HepG2 (cell line): ENCODE measurements at regions not wholly inside any gene's neighbourhood (a gene's known extent, or its start where the extent isn't known, plus 50 kb on each side); places are given as distances from the start of the nearest gene placed in this dataset.

Experiments used
- ATAC-seq: fragments of 200-7000 bp; cut with Tn5 transposase; 3 replicates; pipeline ENCODE4 v1.9.1; 2020; ENCODE audit warnings: mild to moderate bottlenecking, moderate library complexity
- BruUV-seq: library from RNA; stranded (reverse); fragments of 400-500 nt; replicated peaks from 2 replicates; lab custom pipeline; 2021; lab: Mats Ljungman, UMichigan
- CTCF ChIA-PET: fragments of 300-600 bp; formaldehyde crosslinking; extraction: SDS; loops from one replicate; lab custom pipeline; 2021; ENCODE audit warnings: low total read pairs, inconsistent platforms, low intra/inter-chr PET ratio; lab: Yijun Ruan, JAX
- POLR2A ChIA-PET: fragments of 350-600 bp; sonication (Branson Sonifier 250); formaldehyde crosslinking; loops from one replicate; lab custom pipeline; 2020; ENCODE audit warnings: antibody characterized with exemption, inconsistent platforms; lab: Yijun Ruan, JAX
- DNase-seq: peaks from one replicate; pipeline ENCODE4 v3.0.0-alpha.2; 2015; ENCODE audit warnings: low spot score
- FAIRE-seq: peaks from 3 replicates; lab custom pipeline; 2011; peaks lifted over from hg19 to GRCh38; lab: Jason Lieb, UNC
- H2AFZ ChIP-seq: one replicate; pipeline ENCODE4 v1.6.1; 2011; ENCODE audit warnings: low read length, inconsistent platforms
- H3K27ac ChIP-seq: fragments of 300-600 bp; 3 replicates; pipeline ENCODE4 v1.8.0; 2011; ENCODE audit warnings: mixed run types, mild to moderate bottlenecking, mixed read lengths, low read length, inconsistent platforms; ENCODE audit not compliant: insufficient read depth; ENCODE audit errors: extremely low read length
- H3K27me3 ChIP-seq, 2 experiments: fragments of 200-600 bp in 1 of 2; 2 replicates in 1 of 2; 3 replicates in 1 of 2; pipeline versions ENCODE4 v1.6.0 to v1.8.0; 2011; ENCODE audit warnings: low read length in 2 of 2, mild to moderate bottlenecking in 2 of 2, moderate library complexity in 2 of 2, inconsistent platforms in 1 of 2; ENCODE audit not compliant: insufficient read depth in 2 of 2, control insufficient read depth in 1 of 2
- H3K36me3 ChIP-seq, 2 experiments: fragments of 200-600 bp in 1 of 2; replicated peaks in 1 of 2; 2 replicates in 1 of 2; 3 replicates in 1 of 2; pipeline versions ENCODE4 v1.5.1 to v1.8.0; 2011; ENCODE audit warnings: low read length in 2 of 2, inconsistent platforms in 1 of 2; ENCODE audit not compliant: insufficient read depth in 2 of 2, control insufficient read depth in 1 of 2
- H3K4me1 ChIP-seq: 2 replicates; pipeline ENCODE4 v1.5.1; 2012; ENCODE audit warnings: low read length, inconsistent platforms; ENCODE audit not compliant: insufficient read depth
- H3K4me2 ChIP-seq: 2 replicates; pipeline ENCODE4 v1.6.0; 2011; ENCODE audit warnings: low read depth, low read length, inconsistent platforms
- H3K4me3 ChIP-seq, 3 experiments: fragments of 200-600 bp in 1 of 3; sonication (generic), shearing (Covaris generic) in 1 of 3; replicated peaks in 1 of 3; 2 replicates each; pipeline ENCODE4 v1.5.1; 2011 to 2016; ENCODE audit warnings: low read length in 3 of 3, inconsistent platforms in 2 of 3, low read depth in 2 of 3, mild to moderate bottlenecking in 2 of 3, control low read depth in 1 of 3, mixed read lengths in 1 of 3; ENCODE audit not compliant: insufficient read depth in 1 of 3
- H3K79me2 ChIP-seq: one replicate; pipeline ENCODE4 v1.6.1; 2011; ENCODE audit warnings: low read length, inconsistent platforms; ENCODE audit not compliant: insufficient read depth
- H3K9ac ChIP-seq: 2 replicates; pipeline ENCODE4 v1.6.0; 2011; ENCODE audit warnings: mild to moderate bottlenecking, low read depth, low read length, inconsistent platforms; ENCODE audit not compliant: insufficient read depth
- H3K9me3 ChIP-seq: 2 replicates; pipeline ENCODE4 v1.5.1; 2012; ENCODE audit warnings: mild to moderate bottlenecking, low read length
- H4K20me1 ChIP-seq: 2 replicates; pipeline ENCODE4 v1.6.0; 2011; ENCODE audit warnings: inconsistent platforms, mild to moderate bottlenecking, low read length, moderate library complexity; ENCODE audit not compliant: insufficient read depth
- BRCA1 ChIP-seq: sonication (generic); formaldehyde crosslinking; IDR thresholded peaks from 2 replicates; pipeline ENCODE4 v1.4.0; 2020; ENCODE audit warnings: missing genetic modification reagents
- CCAR2 ChIP-seq: fragments of 200-400 bp; formaldehyde crosslinking; optimal IDR thresholded peaks from 2 replicates; pipeline ENCODE3; 2018; ENCODE audit warnings: low read depth, mild to moderate bottlenecking, low read length, moderate library complexity
- FIP1L1 ChIP-seq: fragments of 200-400 bp; formaldehyde crosslinking; IDR thresholded peaks from 2 replicates; pipeline ENCODE4 v1.6.1; 2018; ENCODE audit warnings: low read depth, mild to moderate bottlenecking, low read length, moderate library complexity, borderline replicate concordance; ENCODE audit not compliant: insufficient read depth
- HIVEP1 ChIP-seq: sonication (generic); formaldehyde crosslinking; IDR thresholded peaks from 2 replicates; pipeline ENCODE4 v1.4.0; 2020; ENCODE audit warnings: mild to moderate bottlenecking, missing genetic modification reagents
- MTA1 ChIP-seq: sonication (generic); formaldehyde crosslinking; IDR thresholded peaks from 2 replicates; pipeline ENCODE4 v1.4.0; 2020; ENCODE audit warnings: missing genetic modification reagents, mild to moderate bottlenecking, borderline replicate concordance
- NR2C2 ChIP-seq: sonication (generic); formaldehyde crosslinking; IDR thresholded peaks from 2 replicates; pipeline ENCODE4 v1.4.0; 2020; ENCODE audit warnings: missing genetic modification reagents, mild to moderate bottlenecking, moderate library complexity, borderline replicate concordance
- PHF21A ChIP-seq: sonication (generic); formaldehyde crosslinking; IDR thresholded peaks from 2 replicates; pipeline ENCODE4 v1.5.0; 2020; ENCODE audit warnings: mild to moderate bottlenecking, missing genetic modification reagents
- REL ChIP-seq: sonication (generic); formaldehyde crosslinking; conservative IDR thresholded peaks from 2 replicates; pipeline ENCODE4 v1.8.0; 2022; ENCODE audit warnings: mild to moderate bottlenecking, missing genetic modification reagents, moderate library complexity
- SMAD1 ChIP-seq: sonication (generic); formaldehyde crosslinking; IDR thresholded peaks from 2 replicates; pipeline ENCODE4 v1.4.0; 2020; ENCODE audit warnings: missing genetic modification reagents, low read depth, mild to moderate bottlenecking, borderline replicate concordance
- SNRNP70 ChIP-seq: fragments of 200-400 bp; formaldehyde crosslinking; IDR thresholded peaks from 2 replicates; pipeline ENCODE4 v1.6.1; 2017; ENCODE audit warnings: mild to moderate bottlenecking, low read depth, low read length, moderate library complexity
- ZFP1 ChIP-seq: IDR thresholded peaks from 2 replicates; pipeline ENCODE4 v1.6.1; 2016
- ZNF230 ChIP-seq: sonication (generic); formaldehyde crosslinking; IDR thresholded peaks from 2 replicates; pipeline ENCODE4 v1.4.0; 2020; ENCODE audit warnings: mild to moderate bottlenecking, missing genetic modification reagents
- ZNF333 ChIP-seq: sonication (generic); formaldehyde crosslinking; IDR thresholded peaks from 2 replicates; pipeline ENCODE4 v1.4.0; 2020; ENCODE audit warnings: mild to moderate bottlenecking, missing genetic modification reagents, borderline replicate concordance
- ZNF605 ChIP-seq: sonication (generic); formaldehyde crosslinking; IDR thresholded peaks from 2 replicates; pipeline ENCODE4 v1.8.0; 2022; ENCODE audit warnings: mild to moderate bottlenecking, missing genetic modification reagents
- ZSCAN31 ChIP-seq: sonication (generic); formaldehyde crosslinking; IDR thresholded peaks from 2 replicates; pipeline ENCODE4 v1.5.0; 2020; ENCODE audit warnings: low read depth, mild to moderate bottlenecking, missing genetic modification reagents
- WGBS: methylation state at CpG from one replicate; pipeline ENCODE4 v1.1.6; 2017; ENCODE audit warnings: low lambda C conversion rate; 5-methylcytosine and 5-hydroxymethylcytosine counted together
- in situ Hi-C: cut with HindIII; loops from 2 replicates; pipeline ENCODE4 v1.10.0; 2017; ENCODE audit warnings: low pct_unique_long_range_greater_than_20kb; ENCODE audit not compliant: extremely low pct_ligation_motif_present
- intact Hi-C: fragments of 100-400 bp; cut with micrococcal nuclease; formaldehyde crosslinking; loops from one replicate; pipeline ENCODE4 v1.10.0; 2022; ENCODE audit not compliant: unreplicated experiment
- TF ChIP-seq, protein P1 (sequence below): sonication (generic); formaldehyde crosslinking; IDR thresholded peaks from 2 replicates; pipeline ENCODE4 v1.8.1; 2023; ENCODE audit warnings: mild to moderate bottlenecking, moderate library complexity, missing genetic modification reagents
- TF ChIP-seq, protein P2 (sequence below): sonication (generic); formaldehyde crosslinking; IDR thresholded peaks from 2 replicates; pipeline ENCODE4 v1.4.0; 2020; ENCODE audit warnings: low read depth, missing genetic modification reagents
- TF ChIP-seq, protein P3 (sequence below): sonication (generic); formaldehyde crosslinking; IDR thresholded peaks from 2 replicates; pipeline ENCODE4 v1.5.1; 2020; ENCODE audit warnings: missing genetic modification reagents, mild to moderate bottlenecking, borderline replicate concordance
- TF ChIP-seq, protein P4 (sequence below), 2 experiments: fragments of 450-650 bp in 1 of 2; sonication (generic) in 1 of 2; formaldehyde crosslinking; IDR thresholded peaks; 2 replicates each; pipeline versions ENCODE4 v1.5.0 to v1.8.0; 2020 to 2022; ENCODE audit warnings: mild to moderate bottlenecking in 1 of 2, missing genetic modification reagents in 1 of 2

DNA sequence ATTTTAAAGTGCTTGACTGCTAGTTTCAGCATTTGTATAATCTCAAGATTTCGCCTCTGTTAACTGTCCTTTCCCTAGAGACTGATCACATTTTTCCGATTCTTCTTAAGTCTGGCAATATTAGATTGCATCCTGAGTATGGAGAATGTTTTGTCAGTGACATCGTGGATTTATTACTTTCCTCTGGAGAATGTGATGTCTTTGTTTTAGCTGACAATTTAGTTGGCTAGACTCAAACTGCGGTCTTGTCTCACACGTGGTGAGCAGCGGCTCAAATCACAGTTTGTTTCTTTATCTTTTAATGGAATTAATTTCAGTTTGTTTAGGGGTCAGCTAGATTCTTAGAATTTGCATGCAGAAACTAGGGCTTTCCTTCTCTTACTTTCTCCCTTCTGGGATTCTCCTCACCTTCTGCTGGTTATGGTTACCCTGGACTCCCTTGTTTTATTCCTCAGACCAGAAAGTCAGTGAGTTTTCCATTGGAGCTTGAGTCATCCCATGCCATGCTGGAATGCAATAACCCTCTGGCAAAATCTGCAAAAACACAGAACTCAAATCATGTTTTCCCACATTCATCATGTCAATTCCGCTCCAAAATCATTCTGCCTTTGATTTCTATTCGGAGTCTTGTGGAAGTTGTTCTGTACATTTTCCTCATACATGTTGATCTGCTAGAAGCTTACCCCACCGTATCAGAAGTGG lies 327.2 kb upstream of the TRIB2 start:
- no peaks in the 10 kb centered on the region for H4K20me1 ChIP-seq
- no peaks in the 10 kb centered on the region for H3K9me3 ChIP-seq
- H3K79me2 ChIP-seq: no peaks in the 10 kb centered on the region
- CTCF ChIA-PET: no interaction called here
- POLR2A ChIA-PET: no interaction called here
- H3K4me3 ChIP-seq: no peak overlapping the region
- H3K4me1 ChIP-seq: peaks cover 7% of the 10 kb centered on the region; the same call in 1 of the 2 replicates
- 23% methylated on average over 9 of the region's 9 CpGs for WGBS
- ATAC-seq: no peak
- H3K4me2 ChIP-seq: no peak overlapping the region
- H2AFZ ChIP-seq: no peak overlapping the region
- in situ Hi-C loops: no loop called here
- no peak overlapping the region for H3K27ac ChIP-seq
- DNase-seq: no peak
- H3K9ac ChIP-seq: no peak overlapping the region
- no peaks in the 10 kb centered on the region for H3K27me3 ChIP-seq
- no peaks in the 10 kb centered on the region for H3K36me3 ChIP-seq
- no peak for FAIRE-seq
- BruUV-seq: no TSS peak
- TF ChIP-seq, protein P1, sequence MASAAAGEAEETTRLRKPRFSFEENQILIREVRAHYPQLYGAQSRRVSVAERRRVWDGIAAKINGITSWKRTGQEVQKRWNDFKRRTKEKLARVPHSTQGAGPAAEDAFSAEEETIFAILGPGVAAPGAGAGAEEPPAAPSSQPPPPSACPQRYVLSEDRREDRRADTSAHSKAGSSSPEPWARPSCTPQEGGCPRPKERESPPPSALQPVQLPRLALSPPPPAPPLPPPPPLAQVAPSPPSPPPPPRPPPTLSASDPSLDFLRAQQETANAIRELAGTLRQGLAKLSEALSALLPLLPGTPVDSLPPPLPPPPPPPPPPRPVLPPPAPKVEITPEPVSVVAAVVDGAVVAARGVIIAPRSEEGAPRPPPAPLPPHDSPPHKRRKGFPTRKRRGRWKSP (CRISPR knock-in tag): no peak
- TF ChIP-seq SNRNP70 (no peak), ZNF605 (no peak), ZNF230 (no peak), BRCA1 (no peak), ZNF333 (CRISPR knock-in tag) (no peak), CCAR2 (no peak), FIP1L1 (no peak), SMAD1 (CRISPR knock-in tag) (no peak), MTA1 (no peak), ZSCAN31 (no peak), HIVEP1 (CRISPR knock-in tag) (no peak), ZFP1 (CRISPR knock-in tag) (no peak), NR2C2 (CRISPR knock-in tag) (no peak), PHF21A (no peak), REL (no peak)
- TF ChIP-seq, protein P2, sequence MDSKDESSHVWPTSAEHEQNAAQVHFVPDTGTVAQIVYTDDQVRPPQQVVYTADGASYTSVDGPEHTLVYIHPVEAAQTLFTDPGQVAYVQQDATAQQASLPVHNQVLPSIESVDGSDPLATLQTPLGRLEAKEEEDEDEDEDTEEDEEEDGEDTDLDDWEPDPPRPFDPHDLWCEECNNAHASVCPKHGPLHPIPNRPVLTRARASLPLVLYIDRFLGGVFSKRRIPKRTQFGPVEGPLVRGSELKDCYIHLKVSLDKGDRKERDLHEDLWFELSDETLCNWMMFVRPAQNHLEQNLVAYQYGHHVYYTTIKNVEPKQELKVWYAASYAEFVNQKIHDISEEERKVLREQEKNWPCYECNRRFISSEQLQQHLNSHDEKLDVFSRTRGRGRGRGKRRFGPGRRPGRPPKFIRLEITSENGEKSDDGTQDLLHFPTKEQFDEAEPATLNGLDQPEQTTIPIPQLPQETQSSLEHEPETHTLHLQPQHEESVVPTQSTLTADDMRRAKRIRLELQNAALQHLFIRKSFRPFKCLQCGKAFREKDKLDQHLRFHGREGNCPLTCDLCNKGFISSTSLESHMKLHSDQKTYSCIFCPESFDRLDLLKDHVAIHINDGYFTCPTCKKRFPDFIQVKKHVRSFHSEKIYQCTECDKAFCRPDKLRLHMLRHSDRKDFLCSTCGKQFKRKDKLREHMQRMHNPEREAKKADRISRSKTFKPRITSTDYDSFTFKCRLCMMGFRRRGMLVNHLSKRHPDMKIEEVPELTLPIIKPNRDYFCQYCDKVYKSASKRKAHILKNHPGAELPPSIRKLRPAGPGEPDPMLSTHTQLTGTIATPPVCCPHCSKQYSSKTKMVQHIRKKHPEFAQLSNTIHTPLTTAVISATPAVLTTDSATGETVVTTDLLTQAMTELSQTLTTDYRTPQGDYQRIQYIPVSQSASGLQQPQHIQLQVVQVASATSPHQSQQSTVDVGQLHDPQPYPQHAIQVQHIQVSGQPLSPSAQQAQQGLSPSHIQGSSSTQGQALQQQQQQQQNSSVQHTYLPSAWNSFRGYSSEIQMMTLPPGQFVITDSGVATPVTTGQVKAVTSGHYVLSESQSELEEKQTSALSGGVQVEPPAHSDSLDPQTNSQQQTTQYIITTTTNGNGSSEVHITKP (CRISPR knock-in tag): no peak
- TF ChIP-seq, protein P3, sequence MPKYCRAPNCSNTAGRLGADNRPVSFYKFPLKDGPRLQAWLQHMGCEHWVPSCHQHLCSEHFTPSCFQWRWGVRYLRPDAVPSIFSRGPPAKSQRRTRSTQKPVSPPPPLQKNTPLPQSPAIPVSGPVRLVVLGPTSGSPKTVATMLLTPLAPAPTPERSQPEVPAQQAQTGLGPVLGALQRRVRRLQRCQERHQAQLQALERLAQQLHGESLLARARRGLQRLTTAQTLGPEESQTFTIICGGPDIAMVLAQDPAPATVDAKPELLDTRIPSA (CRISPR knock-in tag): no peak
- TF ChIP-seq, protein P4, sequence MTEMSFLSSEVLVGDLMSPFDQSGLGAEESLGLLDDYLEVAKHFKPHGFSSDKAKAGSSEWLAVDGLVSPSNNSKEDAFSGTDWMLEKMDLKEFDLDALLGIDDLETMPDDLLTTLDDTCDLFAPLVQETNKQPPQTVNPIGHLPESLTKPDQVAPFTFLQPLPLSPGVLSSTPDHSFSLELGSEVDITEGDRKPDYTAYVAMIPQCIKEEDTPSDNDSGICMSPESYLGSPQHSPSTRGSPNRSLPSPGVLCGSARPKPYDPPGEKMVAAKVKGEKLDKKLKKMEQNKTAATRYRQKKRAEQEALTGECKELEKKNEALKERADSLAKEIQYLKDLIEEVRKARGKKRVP (CRISPR knock-in tag; IDR thresholded peaks at IDR 0.05): no peak
- intact Hi-C loops: no loop called here
